A673 (cell line): ENCODE measurements at regions not wholly inside any gene's neighbourhood (a gene's known extent, or its start where the extent isn't known, plus 50 kb on each side); places are given as distances from the start of the nearest gene placed in this dataset.

Source experiments
- CTCF ChIP-seq: fragments of 300-800, 200-600 bp; sonication (generic); conservative IDR thresholded peaks from 2 replicates; pipeline ENCODE4 v1.5.1; 2017; ENCODE audit warnings: low read depth, mild to moderate bottlenecking, antibody characterized with exemption, low read length, moderate library complexity, mixed read lengths
- EZH2 ChIP-seq: fragments of 200-600 bp; sonication (generic); IDR thresholded peaks from 2 replicates; pipeline ENCODE4 v1.6.1; 2017; ENCODE audit warnings: borderline replicate concordance, low read depth, mild to moderate bottlenecking, mixed read lengths, antibody characterized with exemption, low read length; ENCODE audit not compliant: poor library complexity, severe bottlenecking

DNA sequence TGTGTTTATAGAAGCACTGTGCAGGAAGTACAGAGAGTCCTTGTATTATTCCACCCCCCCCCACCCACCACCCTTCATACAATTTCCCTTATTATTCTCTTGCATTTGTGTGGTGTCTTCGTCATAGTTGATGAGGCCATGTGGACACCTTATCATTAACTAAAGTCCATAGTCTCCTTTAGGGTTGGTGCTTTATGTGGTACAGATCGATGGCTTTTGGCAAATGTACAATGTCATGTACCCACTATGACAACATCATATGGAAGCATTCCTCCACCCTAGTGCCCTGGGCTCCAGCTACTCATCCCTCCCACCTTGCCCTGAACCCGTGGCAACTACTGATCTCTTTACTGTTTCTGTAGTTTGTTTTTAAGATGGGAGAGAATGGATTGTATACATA is 93.8 kb upstream of the HDAC4 start:
- no peak for TF ChIP-seq EZH2
- no peak for TF ChIP-seq CTCF
